K562 (cell line): ENCODE measurements at regions not wholly inside any gene's neighbourhood (a gene's known extent, or its start where the extent isn't known, plus 50 kb on each side); places are given as distances from the start of the nearest gene placed in this dataset.
"Not testable (repeated sequence)": the region's sequence is repeated elsewhere in the genome, so short reads cannot be mapped to it uniquely, and the experiment has no call there.

ENCODE experiments used
- ATAC-seq: fragments of 200-7000 bp; cut with Tn5 transposase; 3 replicates; pipeline ENCODE4 v1.9.1; 2020; ENCODE audit warnings: moderate library complexity
- BruUV-seq: library from RNA; stranded (reverse); fragments of 400-500 nt; replicated peaks from 2 replicates; lab custom pipeline; 2021; lab: Mats Ljungman, UMichigan
- CTCF ChIA-PET: fragments of 300-600 bp; formaldehyde crosslinking; extraction: SDS; loops from one replicate; lab custom pipeline; 2021; ENCODE audit warnings: low intra/inter-chr PET ratio; lab: Yijun Ruan, JAX
- POLR2A ChIA-PET: fragments of 300-600, 350-650 bp; sonication (Branson Sonifier 250); formaldehyde crosslinking; extraction: SDS; loops from one replicate; lab custom pipeline; 2021; ENCODE audit warnings: antibody characterized with exemption, inconsistent platforms; lab: Yijun Ruan, JAX
- DNase-seq, 4 experiments: peaks; one replicate each; pipeline versions ENCODE4 v3.0.0 to v3.0.0-alpha.2; 2011 to 2018; ENCODE audit warnings: low spot score in 3 of 4, mixed read lengths in 3 of 4; ENCODE audit errors: extremely low read depth in 1 of 4
- FAIRE-seq: peaks from 2 replicates; lab custom pipeline; 2011; peaks lifted over from hg19 to GRCh38; lab: Jason Lieb, UNC
- H2AFZ ChIP-seq: 2 replicates; pipeline ENCODE4 v1.6.0; 2011; ENCODE audit warnings: low read depth, low read length, control low read depth, inconsistent platforms
- H3K27ac ChIP-seq: fragments of 200-600 bp; 3 replicates; pipeline ENCODE4 v1.8.0; 2011; ENCODE audit warnings: low read depth, mild to moderate bottlenecking, control low read depth, inconsistent platforms, low read length, moderate library complexity, mixed read lengths; ENCODE audit errors: extremely low read depth
- H3K27me3 ChIP-seq, 2 experiments: fragments of 300-600 bp in 1 of 2; 2 replicates in 1 of 2; 3 replicates in 1 of 2; pipeline versions ENCODE4 v1.6.0 to v1.8.0; 2011; ENCODE audit warnings: inconsistent platforms in 2 of 2, low read length in 2 of 2, mild to moderate bottlenecking in 1 of 2, mixed read lengths in 1 of 2, moderate library complexity in 1 of 2; ENCODE audit not compliant: control insufficient read depth in 2 of 2, insufficient read depth in 2 of 2
- H3K36me3 ChIP-seq: fragments of 300-600 bp; 3 replicates; pipeline ENCODE4 v1.8.0; 2011; ENCODE audit warnings: mild to moderate bottlenecking, low read length, inconsistent platforms; ENCODE audit not compliant: control insufficient read depth, insufficient read depth
- H3K4me1 ChIP-seq, 2 experiments: fragments of 200-600 bp in 1 of 2; replicated peaks in 1 of 2; 2 replicates in 1 of 2; 3 replicates in 1 of 2; pipeline versions ENCODE4 v1.5.1 to v1.8.0; 2011; ENCODE audit warnings: inconsistent platforms in 2 of 2, low read length in 2 of 2, mild to moderate bottlenecking in 1 of 2, mixed read lengths in 1 of 2, moderate library complexity in 1 of 2; ENCODE audit not compliant: control insufficient read depth in 2 of 2, insufficient read depth in 2 of 2
- H3K4me2 ChIP-seq: 2 replicates; pipeline ENCODE4 v1.6.1; 2011; ENCODE audit warnings: low read length, control low read depth, inconsistent platforms, mixed read lengths; ENCODE audit not compliant: insufficient read depth
- H3K4me3 ChIP-seq: fragments of 200-600 bp; sonication (generic), shearing (Covaris generic); 2 replicates; pipeline ENCODE4 v1.5.1; 2016; ENCODE audit warnings: control low read depth, inconsistent platforms
- H3K79me2 ChIP-seq: fragments of 200-600 bp; 3 replicates; pipeline ENCODE4 v1.8.0; 2011; ENCODE audit warnings: low read length, inconsistent platforms; ENCODE audit not compliant: control insufficient read depth, insufficient read depth
- H3K9ac ChIP-seq, 2 experiments: 2 replicates each; pipeline versions ENCODE4 v1.6.0 to v1.6.1; 2011; ENCODE audit warnings: low read depth in 2 of 2, low read length in 2 of 2, control low read depth in 1 of 2, inconsistent platforms in 1 of 2, mild to moderate bottlenecking in 1 of 2, mixed read lengths in 1 of 2; ENCODE audit not compliant: insufficient read depth in 1 of 2
- H3K9me1 ChIP-seq: one replicate; pipeline ENCODE4 v1.6.0; 2011; ENCODE audit warnings: inconsistent platforms, mild to moderate bottlenecking, low read length, moderate library complexity; ENCODE audit not compliant: control insufficient read depth, insufficient read depth
- H3K9me3 ChIP-seq: replicated peaks from 2 replicates; pipeline ENCODE4 v1.5.1; 2011; ENCODE audit warnings: low read depth, low read length, inconsistent platforms; ENCODE audit not compliant: control insufficient read depth, insufficient read depth
- H4K20me1 ChIP-seq: replicated peaks from 2 replicates; pipeline ENCODE4 v1.6.1; 2011; ENCODE audit warnings: low read length, inconsistent platforms, mixed read lengths; ENCODE audit not compliant: control insufficient read depth, insufficient read depth
- C11orf30 ChIP-seq: fragments of 450-650 bp; IDR thresholded peaks from 2 replicates; pipeline ENCODE4 v1.6.1; 2016; ENCODE audit warnings: low read depth, mild to moderate bottlenecking
- MAFF ChIP-seq: IDR thresholded peaks from 2 replicates; pipeline ENCODE4 v1.6.1; 2012; ENCODE audit warnings: low read length, improper control_type of control experiment
- MAFG ChIP-seq: fragments of 450-650 bp; conservative IDR thresholded peaks from 2 replicates; pipeline ENCODE4 v1.6.1; 2016; ENCODE audit warnings: missing genetic modification characterization, missing compliant biosample characterization
- MAFK ChIP-seq: IDR thresholded peaks from 2 replicates; pipeline ENCODE4 v1.6.1; 2011; ENCODE audit warnings: low read length, improper control_type of control experiment
- NR4A1 ChIP-seq, 2 experiments: fragments of 250-450 bp in 1 of 2; fragments of 450-650 bp in 1 of 2; sonication (Bioruptor Pico) in 1 of 2; IDR thresholded peaks; 2 replicates each; pipeline versions ENCODE4 v1.4.0 to v1.6.1; 2016 to 2020; ENCODE audit warnings: mild to moderate bottlenecking in 2 of 2, missing compliant biosample characterization in 1 of 2, missing genetic modification characterization in 1 of 2, moderate library complexity in 1 of 2
- ZBED1 ChIP-seq: IDR thresholded peaks from 2 replicates; pipeline ENCODE4 v1.6.1; 2014
- ZMIZ1 ChIP-seq, 2 experiments: fragments of 150-350 bp in 1 of 2; IDR thresholded peaks; 2 replicates each; pipeline ENCODE4 v1.6.1; 2012 to 2016; ENCODE audit warnings: low read depth in 2 of 2, low read length in 2 of 2, mild to moderate bottlenecking in 1 of 2, moderate library complexity in 1 of 2
- ZNF316 ChIP-seq: fragments of 450-650 bp; IDR thresholded peaks from 2 replicates; pipeline ENCODE4 v1.6.1; 2016
- ZNF583 ChIP-seq: fragments of 250-450 bp; sonication (Bioruptor Pico); IDR thresholded peaks from 2 replicates; pipeline ENCODE4 v1.4.0; 2020
- ZNF699 ChIP-seq: fragments of 250-450 bp; sonication (Bioruptor Pico); IDR thresholded peaks from 2 replicates; pipeline ENCODE4 v1.8.0; 2021; ENCODE audit warnings: mild to moderate bottlenecking, moderate library complexity; ENCODE audit not compliant: insufficient replicate concordance
- WGBS: fragments of 100-300 bp; shearing (Covaris generic); methylation state at CpG from one replicate; pipeline ENCODE4 v1.1.6; 2016; ENCODE audit warnings: low coverage, mixed read lengths; ENCODE audit not compliant: insufficient coverage; ENCODE audit errors: missing lambda C conversion rate; 5-methylcytosine and 5-hydroxymethylcytosine counted together
- in situ Hi-C: fragments of 300-500 bp; cut with MboI; formaldehyde crosslinking; loops from 4 replicates; pipeline ENCODE4 v1.15.0; 2018; ENCODE audit warnings: inconsistent platforms, mixed read lengths
- intact Hi-C: fragments of 100-400 bp; cut with micrococcal nuclease; formaldehyde crosslinking; loops from 2 replicates; pipeline ENCODE4 v1.14.2; 2022

- TF ChIP-seq ZMIZ1 (IDR thresholded peaks at IDR 0.05; ENCODE audit: low read depth in 2 of 2, low read length in 2 of 2) (no peak), ZBED1 (no peak), ZNF583 (CRISPR knock-in tag) (no peak)
Observed at GRCh38 chr7:52163311-52163710, 846.7 kb upstream of the COBL start (continued).

- no peak for ATAC-seq
- no peaks in the 10 kb centered on the region for H3K4me1 ChIP-seq
- ChIA-PET POLR2A (no interaction called here), CTCF (no interaction called here)
- H4K20me1 ChIP-seq, result no peaks in the 10 kb centered on the region
- H2AFZ ChIP-seq, result no peak overlapping the region
- no TSS peak for BruUV-seq
- H3K4me2 ChIP-seq, result no peak overlapping the region
- H3K9me1 ChIP-seq, result no peaks in the 10 kb centered on the region
- TF ChIP-seq NR4A1 (CRISPR knock-in tag; IDR thresholded peaks at IDR 0.05), result no peak
- TF ChIP-seq NR4A1 (tag; IDR thresholded peaks at IDR 0.05), result no peak
- peak; percentile 63 for TF ChIP-seq ZNF316
- TF ChIP-seq ZNF699, result no peak
- TF ChIP-seq C11orf30, result peak; percentile 28; the same call in 1 of the 2 replicates
- peak; percentile 46; the same call in 1 of the 2 replicates for TF ChIP-seq MAFG (tag)
- TF ChIP-seq MAFK, result peak; percentile 9; the same call in 1 of the 2 replicates
- TF ChIP-seq MAFF, result peak; percentile 31; the same call in 1 of the 2 replicates
- H3K27ac ChIP-seq, result no peak overlapping the region
- no peaks in the 10 kb centered on the region for H3K36me3 ChIP-seq
- intact Hi-C loops (no loop called here), in situ Hi-C loops (no loop called here)
- no peak for FAIRE-seq
- H3K79me2 ChIP-seq, result no peaks in the 10 kb centered on the region
- no peak overlapping the region for H3K4me3 ChIP-seq
- H3K9ac ChIP-seq, result no peak overlapping the region
- H3K9me3 ChIP-seq, result no peaks in the 10 kb centered on the region
- H3K27me3 ChIP-seq, result no peaks in the 10 kb centered on the region
- no peak for DNase-seq
Observed at GRCh38 chr7:52161483-52161882, 844.9 kb upstream of the COBL start.

- H3K4me2 ChIP-seq, H3K4me1 ChIP-seq, H3K79me2 ChIP-seq, FAIRE-seq, H3K9ac ChIP-seq, in situ Hi-C loops, H3K27me3 ChIP-seq, H3K9me3 ChIP-seq, CTCF ChIA-PET, H3K27ac ChIP-seq, H2AFZ ChIP-seq, H4K20me1 ChIP-seq, POLR2A ChIA-PET, H3K4me3 ChIP-seq, H3K9me1 ChIP-seq, BruUV-seq, intact Hi-C loops, H3K36me3 ChIP-seq: not testable (repeated sequence)
- ATAC-seq (peak; percentile 94), DNase-seq (peak in 1 of 4 experiments; percentile 41)
- WGBS, result 1% methylated on average over 15 of the region's 17 CpGs
Observed at GRCh38 chr7:52159421-52159820, 842.8 kb upstream of the COBL start.
